GM19328 (cell line): ENCODE measurements at regions not wholly inside any gene's neighbourhood (a gene's known extent, or its start where the extent isn't known, plus 50 kb on each side); places are given as distances from the start of the nearest gene placed in this dataset.
"Not testable (repeated sequence)": the region's sequence is repeated elsewhere in the genome, so short reads cannot be mapped to it uniquely, and the experiment has no call there.

ENCODE experiments used
- ATAC-seq: cut with Tn5 transposase; IDR thresholded peaks from one replicate; pipeline ENCODE4 v1.9.1; 2021; ENCODE audit warnings: mild to moderate bottlenecking, moderate library complexity; ENCODE audit not compliant: unreplicated experiment

DNA sequence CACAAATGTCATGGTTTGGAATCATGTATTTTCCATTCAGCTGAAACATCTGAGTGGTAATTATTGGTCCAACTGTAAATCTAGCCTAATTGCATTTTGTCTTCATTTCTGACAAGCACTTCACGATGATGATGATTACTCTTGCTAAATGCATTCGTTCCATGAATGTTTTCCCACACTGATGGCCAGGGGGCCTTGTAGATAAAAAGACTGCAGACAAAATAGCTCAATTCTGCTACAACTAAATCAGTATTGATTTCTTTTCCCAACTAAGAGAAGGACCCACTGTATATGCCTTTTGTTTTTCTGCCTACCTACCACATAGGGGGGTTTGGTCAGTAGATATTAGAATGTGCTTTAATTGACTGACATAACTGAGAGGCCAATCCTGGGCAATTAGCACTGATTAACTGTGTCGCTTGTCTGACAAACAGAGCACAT, 1351.3 kb upstream of the NUDT12 start:
- no peak for ATAC-seq

DNA sequence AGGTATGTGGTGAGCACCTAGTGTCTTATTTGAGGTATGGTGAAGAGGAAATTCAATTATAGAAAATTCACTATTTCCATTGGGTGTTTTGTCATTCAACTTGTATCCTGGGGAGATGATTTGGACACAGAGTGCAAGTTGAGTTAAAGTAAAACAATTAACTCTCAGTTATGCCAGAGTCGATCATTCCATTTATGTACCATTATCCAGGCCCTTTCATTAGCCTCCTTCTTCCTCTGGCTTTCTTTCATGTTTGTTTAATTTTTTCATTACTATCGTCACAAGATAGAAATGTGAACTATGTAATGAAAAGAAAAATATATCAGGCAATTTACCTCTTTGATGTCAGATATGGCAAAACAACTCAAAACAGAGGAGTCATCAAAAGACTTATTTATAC, 1347.2 kb upstream of the NUDT12 start:
- no peak for ATAC-seq

DNA sequence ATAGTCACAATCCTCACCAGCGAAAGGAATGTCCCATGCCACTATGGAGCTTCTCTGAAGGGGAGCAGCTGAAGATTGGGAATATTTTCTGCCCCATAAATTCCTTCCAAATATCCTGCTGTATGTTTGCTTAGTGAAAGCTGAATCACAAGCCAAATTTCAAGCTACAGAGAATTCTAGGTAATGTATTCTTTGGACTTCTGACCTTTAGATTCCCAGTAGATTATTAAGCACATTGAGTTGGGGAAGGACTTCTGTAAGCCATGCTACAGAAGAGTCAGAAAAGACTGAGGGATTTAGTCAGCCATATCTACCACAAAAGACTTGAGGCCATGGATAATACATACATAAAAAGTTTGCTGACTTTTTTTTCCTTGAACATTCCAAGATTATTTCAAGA, 1342.0 kb upstream of the NUDT12 start:
- no peak for ATAC-seq

DNA sequence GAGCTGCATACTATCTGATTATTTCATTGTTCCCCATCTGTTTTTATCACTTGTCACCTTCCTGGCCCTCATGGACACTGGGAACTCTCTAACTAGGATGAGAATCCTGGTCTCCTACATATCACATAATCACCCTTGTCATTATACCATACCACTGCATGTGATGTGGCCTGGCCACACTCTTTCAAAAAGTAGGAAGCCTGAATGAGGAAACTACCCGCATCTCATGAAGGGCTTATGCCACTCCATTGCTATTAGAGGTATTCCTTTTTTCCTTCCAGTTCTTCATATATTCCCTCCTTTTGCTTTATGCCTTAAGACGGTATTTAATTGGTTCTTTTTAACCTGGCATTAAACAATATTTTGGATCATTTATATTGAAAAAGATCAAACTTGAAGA, 1341.4 kb upstream of the NUDT12 start:
- no peak for ATAC-seq

DNA sequence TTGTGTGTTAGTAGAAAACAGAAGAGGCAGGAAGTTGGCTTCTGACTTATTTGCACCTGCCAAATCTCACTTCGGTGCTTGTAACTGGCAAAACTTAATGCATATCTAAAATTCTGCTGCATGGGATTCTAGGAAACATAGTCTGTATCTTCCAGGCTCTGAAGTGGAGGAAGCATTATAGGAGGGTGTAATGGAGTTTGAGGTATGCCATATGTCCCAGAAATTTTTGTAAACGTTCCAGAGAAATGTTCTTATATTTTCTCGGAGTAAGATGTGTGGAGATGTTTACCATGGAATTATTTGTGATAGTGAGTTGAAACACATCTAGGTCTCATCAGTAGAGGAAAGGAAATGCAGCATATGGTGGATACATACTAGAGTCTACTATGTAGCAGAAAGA, 1329.0 kb upstream of the NUDT12 start:
- no peak for ATAC-seq

DNA sequence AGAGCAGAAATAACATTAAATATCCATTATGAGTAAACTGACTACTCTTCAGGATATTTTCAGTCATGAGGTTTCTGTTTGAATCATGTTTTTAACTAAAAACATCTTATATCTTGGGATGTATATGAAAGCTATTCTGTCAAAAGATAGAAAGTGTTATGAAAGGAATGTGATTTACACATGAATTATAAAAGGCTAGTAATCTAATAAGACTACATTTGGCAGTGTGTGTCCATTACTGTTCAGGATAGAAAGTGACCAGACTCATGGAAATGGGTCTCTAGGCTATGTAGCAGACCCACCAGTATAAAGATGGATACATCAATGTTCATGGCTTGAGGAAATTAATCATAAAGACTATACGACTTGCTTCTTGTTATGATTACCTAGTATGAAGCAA, 1328.2 kb upstream of the NUDT12 start:
- no peak for ATAC-seq

DNA sequence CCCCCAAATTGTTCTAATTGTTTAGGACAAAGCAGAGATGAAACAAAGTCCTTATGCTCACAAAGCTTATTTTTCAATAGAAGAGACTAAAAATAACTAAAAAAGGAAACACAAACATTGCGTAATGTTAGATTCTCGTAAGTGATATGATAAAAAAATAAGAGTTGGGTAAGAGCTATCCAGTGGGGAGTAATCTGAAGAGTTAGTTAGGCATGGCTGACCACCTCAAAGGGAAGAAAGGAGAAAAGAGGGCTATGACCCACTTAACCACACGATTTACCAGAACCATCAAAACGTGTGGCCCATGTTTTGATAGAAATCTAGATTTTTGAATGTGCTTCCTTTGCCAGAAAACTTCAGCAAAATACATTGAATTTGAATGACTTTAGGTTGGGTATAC, 1296.8 kb upstream of the NUDT12 start:
- ATAC-seq, result no peak

DNA sequence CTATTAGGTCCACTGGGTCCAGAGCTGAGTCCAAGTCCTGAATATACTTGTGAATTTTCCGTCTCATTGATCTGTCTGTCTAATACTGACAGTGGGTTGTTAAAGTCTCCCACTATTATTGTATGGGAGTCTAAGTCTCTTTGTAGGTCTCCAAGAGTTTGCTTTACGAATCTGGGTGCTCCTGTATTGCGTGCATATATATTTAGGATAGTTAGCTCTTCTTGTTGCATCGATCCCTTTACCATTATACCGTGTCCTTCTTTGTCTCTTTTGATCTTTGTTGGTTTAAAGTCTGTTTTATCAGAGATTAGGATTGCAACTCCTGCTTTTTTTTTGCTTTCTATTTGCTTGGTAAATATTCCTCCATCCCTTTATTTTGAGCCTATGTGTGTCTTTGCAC, 1289.5 kb upstream of the NUDT12 start:
- ATAC-seq, result not testable (repeated sequence)

DNA sequence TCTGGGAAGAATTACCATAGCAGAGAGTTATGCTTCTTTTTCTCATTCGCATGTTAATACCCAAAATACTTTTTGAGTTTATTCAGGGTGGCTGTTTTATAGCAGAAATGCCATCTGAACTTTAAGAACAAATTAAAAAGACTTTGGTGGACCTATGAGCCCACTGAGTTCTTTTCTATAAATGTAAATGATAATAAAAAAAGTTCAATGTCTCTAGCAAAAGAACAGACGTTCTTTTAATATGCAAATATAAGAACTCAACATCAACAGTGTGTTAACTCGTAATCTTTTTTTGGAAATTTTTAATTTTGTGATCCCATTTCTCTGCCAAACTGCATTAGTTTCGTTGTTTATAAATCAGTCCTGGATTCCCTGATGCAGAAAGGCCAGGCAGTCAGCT, 1283.0 kb upstream of the NUDT12 start:
- ATAC-seq, result no peak

DNA sequence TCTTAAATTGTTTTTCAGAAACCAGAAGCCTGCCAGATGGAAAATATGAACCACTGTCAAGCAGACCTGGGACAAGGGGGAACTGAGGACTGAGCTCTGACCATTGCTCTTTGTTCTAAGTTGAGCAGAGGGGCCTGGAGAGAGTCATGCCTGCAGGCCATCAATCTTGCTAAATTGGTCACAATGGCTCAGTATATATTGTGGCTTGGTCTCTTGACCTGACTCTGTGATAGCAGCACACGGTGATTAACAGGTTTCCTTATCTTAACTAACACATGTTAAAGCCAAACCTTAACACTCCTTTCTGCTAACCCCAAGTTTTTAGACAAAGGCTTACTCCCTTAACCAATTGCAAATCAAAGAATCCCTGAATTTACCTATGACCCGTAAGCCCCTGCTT, 1281.2 kb upstream of the NUDT12 start:
- ATAC-seq, result no peak

DNA sequence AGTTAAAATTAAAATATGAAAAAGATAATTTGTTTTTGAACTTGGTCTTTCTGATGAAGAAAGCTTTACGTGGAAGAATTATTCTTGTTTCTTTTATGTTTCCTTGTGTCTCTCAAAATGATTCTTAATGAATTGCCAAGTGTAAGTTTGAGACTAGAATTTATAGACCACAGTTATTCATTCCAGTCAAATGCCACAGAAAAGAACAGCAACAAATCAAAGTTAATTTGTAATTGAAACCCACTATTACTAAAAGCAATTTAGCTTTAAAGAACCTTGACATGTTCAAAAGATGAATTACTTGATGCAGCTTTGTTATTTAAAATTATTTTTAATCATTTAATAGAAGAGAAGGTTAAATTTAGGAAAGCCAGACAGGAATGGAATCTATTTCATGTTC, 1277.7 kb upstream of the NUDT12 start:
- no peak for ATAC-seq

DNA sequence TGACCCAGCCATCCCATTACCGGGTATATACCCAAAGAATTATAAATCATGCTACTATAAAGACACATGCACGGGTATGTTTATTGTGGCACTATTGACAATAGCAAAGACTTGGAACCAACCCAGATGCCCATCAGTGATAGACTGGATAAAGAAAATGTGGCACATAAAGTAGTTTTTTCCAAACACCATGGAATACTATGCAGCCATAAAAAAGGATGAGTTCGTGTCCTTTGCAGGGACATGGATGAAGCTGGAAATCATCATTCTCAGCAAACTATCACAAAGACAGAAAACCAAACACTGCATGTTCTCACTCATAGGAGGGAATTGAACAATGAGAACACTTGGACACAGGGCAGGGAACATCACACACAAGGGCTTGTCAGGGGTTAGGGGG, 1268.9 kb upstream of the NUDT12 start:
- not testable (repeated sequence) for ATAC-seq

DNA sequence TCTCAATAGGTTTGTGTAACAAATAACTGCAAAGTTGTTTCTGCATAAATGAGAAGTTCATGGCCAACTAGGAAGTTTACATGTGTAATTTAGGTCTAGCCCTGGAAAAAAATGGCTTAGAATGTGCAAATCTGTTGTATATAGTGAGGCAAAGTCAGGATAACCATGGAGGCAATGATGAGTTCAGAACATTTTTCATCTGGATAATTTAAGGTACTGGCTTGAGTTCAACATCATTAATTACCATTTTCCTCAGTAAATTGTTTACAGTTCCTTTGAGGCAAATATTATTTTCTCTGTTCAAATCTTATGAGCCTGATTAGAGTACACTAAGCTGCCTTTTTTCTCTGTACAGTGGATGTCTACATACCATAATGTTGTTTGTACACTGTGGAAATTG, 1259.0 kb upstream of the NUDT12 start:
- ATAC-seq, result no peak

DNA sequence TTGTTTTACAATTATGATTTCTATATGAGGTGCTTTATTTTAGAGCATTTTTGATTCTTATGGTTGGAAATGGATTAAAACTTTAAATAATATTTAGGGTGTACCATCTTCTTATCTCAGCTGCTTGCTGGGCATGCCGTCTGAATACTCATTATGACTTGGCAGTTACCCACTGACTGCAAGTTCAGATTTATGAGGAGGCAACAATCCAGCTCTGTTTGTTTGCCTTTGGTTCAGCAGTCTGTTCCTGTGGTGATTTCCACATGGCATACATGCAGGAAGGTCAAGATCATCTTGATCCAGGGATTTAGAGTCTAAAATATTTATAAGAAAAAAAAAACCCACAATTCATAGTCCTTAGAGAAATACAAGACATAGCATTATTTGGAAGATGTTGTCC, 1254.5 kb upstream of the NUDT12 start:
- ATAC-seq, result no peak

DNA sequence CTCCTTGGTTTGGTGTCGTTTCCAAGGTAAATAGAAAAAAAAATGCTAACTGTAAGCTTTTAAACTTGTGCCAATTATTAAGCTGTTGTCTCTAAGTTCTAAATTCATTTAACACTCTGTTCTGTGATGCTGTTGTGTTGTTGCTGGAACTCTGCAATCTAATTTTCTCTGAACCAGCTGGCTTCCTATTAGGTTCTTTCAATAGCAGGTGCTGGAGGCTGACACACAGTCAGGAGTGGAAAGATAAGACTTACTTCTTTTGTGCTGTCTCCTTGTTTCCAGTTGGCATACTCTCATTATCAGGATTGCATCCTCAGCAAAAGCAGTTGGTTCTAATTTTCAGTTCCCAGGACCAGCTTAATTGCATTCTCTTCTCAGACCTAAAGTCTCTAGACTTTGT, 1252.6 kb upstream of the NUDT12 start:
- ATAC-seq, result no peak

DNA sequence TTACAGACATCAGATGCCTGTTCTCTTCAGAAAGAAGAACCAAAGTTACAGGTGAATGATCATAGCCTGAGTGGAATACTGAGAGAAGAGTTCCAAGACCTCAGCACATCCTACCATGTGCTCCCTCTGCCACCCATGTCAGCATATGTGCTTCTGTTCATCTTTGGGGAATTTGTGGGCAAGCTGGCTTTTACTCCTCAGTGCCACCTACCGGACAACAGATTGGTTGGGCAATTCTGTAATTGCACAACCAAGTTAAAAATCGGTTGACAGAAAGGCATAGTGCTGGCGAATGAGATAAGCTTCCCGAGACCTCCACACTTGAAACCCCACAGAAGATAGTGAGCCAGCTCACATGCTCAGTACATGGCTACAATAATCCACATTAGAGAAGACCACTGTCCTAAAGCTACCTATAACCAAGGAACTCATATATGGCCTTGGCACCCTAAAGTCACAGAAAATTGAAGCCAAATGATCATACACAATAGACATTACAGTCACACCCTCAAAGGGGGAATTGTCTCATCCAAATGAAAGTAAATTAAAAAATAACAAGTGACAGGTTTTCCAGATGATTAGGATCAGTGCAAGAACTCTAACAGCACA, 1238.0 kb upstream of the NUDT12 start:
- no peak for ATAC-seq

DNA sequence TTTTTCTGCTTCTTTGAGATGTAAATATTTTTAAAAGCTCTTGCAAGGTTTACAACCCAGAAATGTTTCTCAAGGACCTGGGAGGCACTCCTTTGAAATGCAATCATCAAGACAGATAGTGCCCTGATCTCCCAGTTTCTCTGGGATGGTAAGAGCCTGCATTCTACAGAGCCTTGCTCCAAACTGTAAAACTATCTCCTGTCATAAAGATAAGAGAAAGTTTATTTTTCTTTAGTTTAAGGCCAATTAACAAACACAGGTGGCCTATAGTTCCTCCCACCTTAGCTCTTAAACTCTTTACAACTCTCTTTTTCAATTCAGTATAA, 1231.1 kb upstream of the NUDT12 start:
- ATAC-seq, result no peak

DNA sequence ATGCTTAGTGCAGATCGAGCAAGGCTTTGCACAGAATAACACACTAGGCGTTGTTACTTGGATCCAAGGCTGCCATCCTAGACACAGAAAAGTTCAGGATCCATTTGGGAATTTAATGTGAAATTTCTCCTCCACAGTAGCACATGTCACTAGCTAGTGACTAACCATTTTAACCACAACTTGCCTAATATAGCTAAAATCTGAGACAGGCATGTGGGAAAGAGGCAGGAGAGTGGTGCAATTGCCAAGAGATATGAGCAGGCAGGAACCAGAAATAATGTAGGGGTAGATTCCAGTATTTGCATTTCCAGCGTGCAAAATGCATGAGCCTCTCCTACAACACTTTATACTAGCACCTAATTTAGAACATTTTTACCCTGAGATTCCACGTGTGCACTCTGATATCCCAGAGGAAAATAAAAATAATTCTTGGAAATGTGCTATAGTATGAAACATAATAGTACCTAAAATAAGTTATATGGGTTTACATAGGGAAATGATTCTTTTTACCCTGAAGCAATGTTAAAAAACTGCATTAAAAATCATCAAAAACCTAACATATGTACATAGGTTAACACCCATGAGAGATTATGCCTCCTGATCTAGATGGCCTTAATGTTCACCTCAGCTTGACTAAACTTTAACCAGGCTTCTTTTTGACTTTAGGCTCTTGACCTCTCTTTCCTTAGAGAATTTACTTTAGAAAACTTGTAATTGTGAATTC, 1230.6 kb upstream of the NUDT12 start:
- ATAC-seq, result no peak

DNA sequence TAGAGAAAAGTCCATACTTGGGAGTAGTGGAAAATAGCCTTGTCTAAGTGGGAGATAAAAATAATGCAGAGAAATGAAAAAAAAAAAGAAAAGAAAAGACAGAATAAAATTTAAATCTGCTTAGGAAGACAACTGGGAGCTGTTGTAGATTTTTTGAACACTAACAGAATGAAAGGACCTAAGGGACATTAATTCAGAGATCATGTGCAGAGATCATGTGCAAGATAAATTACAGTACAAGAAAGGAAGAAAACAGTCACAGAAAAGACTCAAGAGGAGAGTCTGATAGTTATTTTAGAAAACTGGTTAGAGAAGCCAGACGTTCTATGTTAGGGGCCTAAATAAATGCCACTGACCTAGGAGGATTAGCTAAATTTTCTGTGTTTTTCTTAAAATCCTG, 1226.8 kb upstream of the NUDT12 start:
- no peak for ATAC-seq

DNA sequence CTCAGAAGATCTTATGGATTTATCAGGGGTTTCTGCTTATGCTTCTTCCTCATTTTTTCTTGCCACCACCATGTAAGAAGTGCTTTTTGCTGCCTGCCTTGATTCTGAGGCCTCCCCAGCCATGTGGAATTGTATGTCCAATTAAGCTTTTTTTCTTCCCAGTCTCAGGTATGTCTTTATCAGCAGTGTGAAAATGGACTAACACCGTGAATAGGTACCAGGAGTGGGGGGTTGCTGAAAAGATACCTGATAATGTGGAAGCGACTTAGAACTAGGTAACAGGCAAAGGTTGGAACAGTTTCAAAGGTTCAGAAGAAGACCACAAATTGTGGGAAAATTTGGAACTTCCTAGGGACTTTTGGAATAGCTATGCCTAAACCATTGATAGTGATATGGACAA, 1222.5 kb upstream of the NUDT12 start:
- ATAC-seq, result no peak

DNA sequence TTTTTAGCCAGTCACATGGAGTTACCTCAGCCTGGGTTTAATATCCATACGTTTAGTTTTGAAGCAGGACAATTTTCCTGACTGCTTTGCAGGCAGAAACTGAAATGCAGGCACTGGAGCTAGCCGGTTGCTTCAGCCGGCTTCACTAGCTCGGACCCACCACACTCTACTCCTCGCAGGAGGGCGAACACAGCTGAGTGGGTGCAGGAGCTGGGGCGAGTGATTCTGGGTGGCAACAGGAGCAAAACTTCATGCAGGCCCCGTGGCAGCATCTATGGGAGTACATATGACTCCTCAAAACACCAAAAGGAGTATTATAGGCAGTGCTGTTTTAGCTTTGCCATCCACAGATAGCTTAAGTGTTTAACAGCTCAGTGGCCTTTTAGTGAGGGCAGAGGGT, 1211.8 kb upstream of the NUDT12 start:
- no peak for ATAC-seq

DNA sequence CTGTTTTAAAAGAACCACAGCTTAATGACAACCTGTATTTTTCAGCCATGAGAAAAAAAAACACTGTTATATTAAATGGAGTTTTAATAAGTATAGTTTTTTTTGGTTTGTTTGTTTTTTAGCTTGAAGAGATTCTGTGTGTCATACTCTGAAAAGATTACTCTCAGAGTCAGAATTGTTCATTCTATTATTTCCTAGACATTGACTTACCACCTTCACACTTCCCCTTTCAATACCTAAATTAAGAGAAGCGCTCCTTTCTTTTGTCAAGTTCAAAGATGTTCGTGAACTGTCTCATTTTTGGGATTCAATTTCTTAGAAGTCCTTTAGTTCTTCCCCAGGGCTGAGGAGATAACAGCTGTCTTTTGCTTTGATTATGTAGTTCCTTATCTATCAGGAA, 1201.6 kb upstream of the NUDT12 start:
- ATAC-seq, result no peak

DNA sequence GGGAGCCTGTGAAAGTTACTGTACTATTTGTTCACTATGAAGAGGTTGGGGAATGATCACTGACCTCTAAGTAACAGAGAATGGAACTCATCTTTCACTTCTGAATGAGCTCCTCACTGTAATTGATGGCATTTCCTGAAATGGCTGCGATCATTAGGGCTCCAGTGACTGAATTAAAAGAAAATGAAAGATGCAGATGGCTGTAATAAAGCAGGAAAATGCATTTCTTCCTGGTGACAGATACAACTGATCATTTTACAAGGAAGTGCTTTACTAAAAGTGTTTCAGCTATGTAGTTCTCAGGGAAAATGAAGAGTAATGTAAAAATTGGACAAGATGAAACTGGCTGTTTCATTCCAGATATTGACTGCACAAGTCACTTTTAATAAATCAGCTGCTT, 1200.6 kb upstream of the NUDT12 start:
- ATAC-seq, result no peak
